Left renal cortex interstitium (tissue), 4 donors: ENCODE measurements at regions not wholly inside any gene's neighbourhood (a gene's known extent, or its start where the extent isn't known, plus 50 kb on each side); places are given as distances from the start of the nearest gene placed in this dataset.

Experiments used
- DNase-seq, 4 donors: peaks; one replicate each; pipeline ENCODE4 v3.0.0-alpha.2; 2013; ENCODE audit warnings: low read depth in 4 of 4, low spot score in 2 of 4, missing footprints in 1 of 4

GRCh38 chr1:163709636-163710035 is 387.9 kb downstream of the NUF2 start:
- DNase-seq, result no peak

GRCh38 chr1:163712321-163712720 is 390.6 kb downstream of the NUF2 start:
- DNase-seq, result no peak

- DNase-seq, result no peak
Observed at GRCh38 chr1:163720294-163720693, 398.5 kb downstream of the NUF2 start.

GRCh38 chr1:163725551-163725950 is 403.8 kb downstream of the NUF2 start:
- no peak for DNase-seq

GRCh38 chr1:163730411-163730821 is 408.7 kb downstream of the NUF2 start:
- peak; percentile 24 to 58 (median 48) for DNase-seq

- no peak for DNase-seq
Observed at GRCh38 chr1:163737261-163737660, 415.5 kb downstream of the NUF2 start.

GRCh38 chr1:163744301-163744887 is 422.6 kb downstream of the NUF2 start:
- no peak for DNase-seq

- DNase-seq, result no peak
Observed at GRCh38 chr1:163745204-163745603, 423.4 kb downstream of the NUF2 start.

- no peak for DNase-seq
Observed at GRCh38 chr1:163747261-163747660, 425.5 kb downstream of the NUF2 start.

- no peak for DNase-seq
Observed at GRCh38 chr1:163747855-163748254, 426.1 kb downstream of the NUF2 start.

GRCh38 chr1:163758977-163759670 is 437.4 kb downstream of the NUF2 start:
- no peak for DNase-seq

- DNase-seq, result no peak
Observed at GRCh38 chr1:163761898-163762297, 440.1 kb downstream of the NUF2 start.

GRCh38 chr1:163766257-163766918 is 444.6 kb downstream of the NUF2 start:
- peak in 2 of 4 donors; percentile 29 to 54 for DNase-seq

GRCh38 chr1:163768576-163768975 is 446.8 kb downstream of the NUF2 start:
- DNase-seq, result no peak

- DNase-seq, result peak in 3 of 4 donors; percentile 45 to 62 (median 58)
Observed at GRCh38 chr1:163770265-163770664, 448.5 kb downstream of the NUF2 start.

- DNase-seq, result no peak
Observed at GRCh38 chr1:163771637-163772036, 449.9 kb downstream of the NUF2 start.

GRCh38 chr1:163772246-163772645 is 450.5 kb downstream of the NUF2 start:
- DNase-seq, result no peak

- DNase-seq, result no peak
Observed at GRCh38 chr1:163773396-163773795, 451.6 kb downstream of the NUF2 start.

- peak in 2 of 4 donors; percentile 28 to 40 for DNase-seq
Observed at GRCh38 chr1:163774401-163774945, 452.7 kb downstream of the NUF2 start.

- DNase-seq, result peak; percentile 44 to 83 (median 60)
Observed at GRCh38 chr1:163774978-163775620, 453.3 kb downstream of the NUF2 start.

GRCh38 chr1:163777205-163777604 is 455.5 kb downstream of the NUF2 start:
- no peak for DNase-seq
